PFSK-1 (cell line): ENCODE measurements at regions not wholly inside any gene's neighbourhood (a gene's known extent, or its start where the extent isn't known, plus 50 kb on each side); places are given as distances from the start of the nearest gene placed in this dataset.

Source experiments
- FOXP2 ChIP-seq: optimal IDR thresholded peaks from 2 replicates; pipeline ENCODE3; 2011; ENCODE audit warnings: borderline replicate concordance, control low read depth, inconsistent platforms; ENCODE audit not compliant: insufficient read depth; ENCODE audit errors: extremely low read length, extremely low read depth
- POLR2AphosphoS5 ChIP-seq: IDR thresholded peaks from 2 replicates; pipeline ENCODE4 v1.6.1; 2012; ENCODE audit warnings: low read depth, mild to moderate bottlenecking, control low read depth, low read length, moderate library complexity
- SIN3A ChIP-seq: IDR thresholded peaks from 2 replicates; pipeline ENCODE4 v1.6.1; 2012; ENCODE audit warnings: mild to moderate bottlenecking, low read length, moderate library complexity, borderline replicate concordance; ENCODE audit not compliant: insufficient read depth
- TAF1 ChIP-seq: IDR thresholded peaks from 2 replicates; pipeline ENCODE4 v1.6.1; 2012; ENCODE audit warnings: low read length, control low read depth, borderline replicate concordance; ENCODE audit not compliant: insufficient read depth
- TF ChIP-seq, protein P1 (sequence below), 2 experiments: IDR thresholded peaks; 2 replicates each; pipeline versions ENCODE4 v1.6.1 to v1.8.0; 2011 to 2012; ENCODE audit warnings: low read depth in 2 of 2, low read length in 2 of 2, control low read depth in 1 of 2, inconsistent platforms in 1 of 2, mild to moderate bottlenecking in 1 of 2, moderate library complexity in 1 of 2; ENCODE audit not compliant: insufficient read depth in 1 of 2

DNA sequence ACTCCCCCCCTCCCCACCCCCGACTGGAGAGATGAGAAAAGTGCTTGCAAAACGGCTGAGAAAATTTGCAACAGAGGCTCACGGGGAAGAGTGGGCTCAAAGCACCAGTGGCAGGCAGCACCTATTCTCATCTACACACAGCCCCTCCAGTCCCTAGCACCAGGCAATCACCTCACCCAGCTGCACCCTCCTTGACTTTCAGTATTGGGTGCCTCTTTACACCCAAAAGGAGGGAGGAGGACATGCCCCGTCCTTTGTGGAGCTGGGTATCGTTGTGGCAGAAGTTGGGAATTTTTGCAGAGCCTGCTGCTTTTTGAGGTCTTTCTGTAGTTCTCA lies 182.8 kb upstream of the TOPAZ1 start:
- no peak for TF ChIP-seq POLR2AphosphoS5
- TF ChIP-seq, protein P1, sequence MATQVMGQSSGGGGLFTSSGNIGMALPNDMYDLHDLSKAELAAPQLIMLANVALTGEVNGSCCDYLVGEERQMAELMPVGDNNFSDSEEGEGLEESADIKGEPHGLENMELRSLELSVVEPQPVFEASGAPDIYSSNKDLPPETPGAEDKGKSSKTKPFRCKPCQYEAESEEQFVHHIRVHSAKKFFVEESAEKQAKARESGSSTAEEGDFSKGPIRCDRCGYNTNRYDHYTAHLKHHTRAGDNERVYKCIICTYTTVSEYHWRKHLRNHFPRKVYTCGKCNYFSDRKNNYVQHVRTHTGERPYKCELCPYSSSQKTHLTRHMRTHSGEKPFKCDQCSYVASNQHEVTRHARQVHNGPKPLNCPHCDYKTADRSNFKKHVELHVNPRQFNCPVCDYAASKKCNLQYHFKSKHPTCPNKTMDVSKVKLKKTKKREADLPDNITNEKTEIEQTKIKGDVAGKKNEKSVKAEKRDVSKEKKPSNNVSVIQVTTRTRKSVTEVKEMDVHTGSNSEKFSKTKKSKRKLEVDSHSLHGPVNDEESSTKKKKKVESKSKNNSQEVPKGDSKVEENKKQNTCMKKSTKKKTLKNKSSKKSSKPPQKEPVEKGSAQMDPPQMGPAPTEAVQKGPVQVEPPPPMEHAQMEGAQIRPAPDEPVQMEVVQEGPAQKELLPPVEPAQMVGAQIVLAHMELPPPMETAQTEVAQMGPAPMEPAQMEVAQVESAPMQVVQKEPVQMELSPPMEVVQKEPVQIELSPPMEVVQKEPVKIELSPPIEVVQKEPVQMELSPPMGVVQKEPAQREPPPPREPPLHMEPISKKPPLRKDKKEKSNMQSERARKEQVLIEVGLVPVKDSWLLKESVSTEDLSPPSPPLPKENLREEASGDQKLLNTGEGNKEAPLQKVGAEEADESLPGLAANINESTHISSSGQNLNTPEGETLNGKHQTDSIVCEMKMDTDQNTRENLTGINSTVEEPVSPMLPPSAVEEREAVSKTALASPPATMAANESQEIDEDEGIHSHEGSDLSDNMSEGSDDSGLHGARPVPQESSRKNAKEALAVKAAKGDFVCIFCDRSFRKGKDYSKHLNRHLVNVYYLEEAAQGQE (IDR thresholded peaks at IDR 0.05; ENCODE audit: insufficient read depth in 1 of 2, low read depth in 2 of 2, low read length in 2 of 2) = no peak

DNA sequence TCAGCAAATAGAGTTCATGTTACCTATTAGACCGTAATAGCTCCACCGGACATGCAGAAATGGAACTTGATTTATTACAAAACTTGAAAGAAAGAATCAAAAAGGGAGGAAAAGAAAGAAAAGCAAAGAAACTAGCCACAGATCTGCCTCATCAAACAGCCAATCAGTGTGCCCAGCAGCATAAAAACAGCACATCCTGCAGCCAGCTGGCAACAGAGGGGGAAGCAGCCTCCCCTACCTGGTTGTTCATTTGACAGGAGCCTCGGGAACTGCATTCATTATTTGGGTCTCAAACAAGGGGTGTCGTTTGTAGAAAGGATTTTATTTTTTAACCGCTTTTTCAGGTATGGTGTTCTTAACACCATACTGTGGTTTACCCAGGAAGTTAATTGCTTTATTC lies 181.5 kb upstream of the TOPAZ1 start:
- TF ChIP-seq, protein P1 (IDR thresholded peaks at IDR 0.05; ENCODE audit: insufficient read depth in 1 of 2, low read depth in 2 of 2, low read length in 2 of 2) = no peak
- TF ChIP-seq TAF1 (no peak), SIN3A (no peak), FOXP2 (no peak), POLR2AphosphoS5 (no peak)

DNA sequence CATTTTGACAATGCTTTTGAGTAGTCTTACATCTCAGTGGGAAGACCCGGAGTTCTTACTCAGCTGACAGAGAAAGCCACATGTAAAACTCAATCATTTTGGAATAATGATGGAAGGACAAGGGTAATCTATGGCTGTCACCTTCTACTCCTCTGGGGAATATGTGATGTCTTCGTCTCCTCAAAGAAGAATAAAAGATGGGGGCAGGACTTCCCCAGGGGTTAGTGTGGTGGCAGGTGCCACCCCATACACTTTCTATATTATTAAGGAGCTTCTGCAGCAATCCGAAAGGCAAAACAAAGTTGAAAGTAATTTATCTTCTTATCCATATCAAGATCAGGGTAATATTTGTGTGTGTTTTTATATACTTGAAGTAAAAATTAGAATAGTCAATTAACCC lies 180.4 kb upstream of the TOPAZ1 start:
- TF ChIP-seq TAF1 (no peak), POLR2AphosphoS5 (no peak), FOXP2 (no peak), SIN3A (no peak)
- TF ChIP-seq, protein P1 (IDR thresholded peaks at IDR 0.05; ENCODE audit: insufficient read depth in 1 of 2, low read depth in 2 of 2, low read length in 2 of 2) = no peak

DNA sequence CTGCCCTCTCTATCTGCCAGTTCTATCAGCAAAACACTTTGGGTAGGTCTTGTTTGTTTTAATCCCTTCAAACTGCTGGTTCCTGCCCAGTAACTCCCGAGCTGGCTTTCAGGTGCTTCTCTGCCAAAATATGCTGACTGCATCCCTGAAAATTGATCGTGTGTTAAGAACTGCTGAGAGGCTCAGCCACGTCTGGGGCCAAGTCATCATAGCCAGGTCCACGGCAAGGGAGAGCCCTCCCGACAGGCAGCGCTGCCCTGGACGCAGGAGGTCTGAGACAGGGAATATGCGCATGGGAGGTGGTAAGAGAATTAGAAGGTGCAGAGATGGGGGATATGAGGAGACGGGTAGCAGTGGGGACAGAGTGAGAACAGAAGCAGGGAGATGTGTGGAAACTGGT lies 179.7 kb upstream of the TOPAZ1 start:
- TF ChIP-seq, protein P1 (IDR thresholded peaks at IDR 0.05; ENCODE audit: insufficient read depth in 1 of 2, low read depth in 2 of 2, low read length in 2 of 2) = no peak
- TF ChIP-seq TAF1 = no peak
- TF ChIP-seq POLR2AphosphoS5 = no peak
- TF ChIP-seq FOXP2 = no peak
- no peak for TF ChIP-seq SIN3A

GRCh38 chr3:44065311-44066094 lies 176.2 kb upstream of the TOPAZ1 start:
- TF ChIP-seq TAF1 = no peak
- TF ChIP-seq FOXP2 = no peak
- no peak for TF ChIP-seq POLR2AphosphoS5
- TF ChIP-seq, protein P1 (IDR thresholded peaks at IDR 0.05; ENCODE audit: insufficient read depth in 1 of 2, low read depth in 2 of 2, low read length in 2 of 2) = no peak
- TF ChIP-seq SIN3A = no peak
